BJ (cell line): ENCODE measurements at regions not wholly inside any gene's neighbourhood (a gene's known extent, or its start where the extent isn't known, plus 50 kb on each side); places are given as distances from the start of the nearest gene placed in this dataset.
"Not testable (repeated sequence)": the region's sequence is repeated elsewhere in the genome, so short reads cannot be mapped to it uniquely, and the experiment has no call there.

ENCODE experiments used
- CTCF ChIA-PET: fragments of 350-600 bp; formaldehyde crosslinking; extraction: SDS; loops from one replicate; lab custom pipeline; 2021; ENCODE audit warnings: antibody characterized with exemption, inconsistent platforms; lab: Yijun Ruan, JAX
- POLR2A ChIA-PET: fragments of 300-600 bp; sonication (Branson Sonifier 250); formaldehyde crosslinking; extraction: SDS; loops from one replicate; lab custom pipeline; 2021; ENCODE audit warnings: antibody characterized with exemption; lab: Charles Lee
- DNase-seq: peaks from one replicate; pipeline ENCODE4 v3.0.0-alpha.2; 2011; ENCODE audit warnings: low read depth
- H3K27me3 ChIP-seq: 2 replicates; pipeline ENCODE4 v1.6.0; 2011; ENCODE audit warnings: low read length; ENCODE audit not compliant: control insufficient read depth, insufficient read depth
- H3K36me3 ChIP-seq: 2 replicates; pipeline ENCODE4 v1.5.1; 2011; ENCODE audit warnings: low read length; ENCODE audit not compliant: control insufficient read depth, insufficient read depth
- H3K4me3 ChIP-seq: 2 replicates; pipeline ENCODE4 v1.5.1; 2011; ENCODE audit warnings: low read depth, mild to moderate bottlenecking, control low read depth, low read length
- CTCF ChIP-seq: IDR thresholded peaks from 2 replicates; pipeline ENCODE4 v1.5.1; 2011; ENCODE audit warnings: low read depth, mild to moderate bottlenecking, control low read depth, inconsistent platforms, low read length, moderate library complexity; ENCODE audit not compliant: insufficient read depth

- TF ChIP-seq CTCF = no peak
- H3K4me3 ChIP-seq = no peak overlapping the region
- no peak for DNase-seq
- POLR2A ChIA-PET = no interaction called here
- no peaks in the 10 kb centered on the region for H3K36me3 ChIP-seq
- peaks cover 1% of the 10 kb centered on the region; the same call in 1 of the 2 replicates for H3K27me3 ChIP-seq
- CTCF ChIA-PET = no interaction called here
These were observed 69.4 kb upstream of the SOX13 start for GRCh38 chr1:204003536-204003935.

GRCh38 chr1:204011426-204011825, 61.5 kb upstream of the SOX13 start:
- TF ChIP-seq CTCF = no peak
- CTCF ChIA-PET = no interaction called here
- Histone ChIP-seq H3K4me3 (no peak overlapping the region), H3K27me3 (peaks cover 7% of the 10 kb centered on the region; the same call in 1 of the 2 replicates), H3K36me3 (no peaks in the 10 kb centered on the region)
- no peak for DNase-seq
- POLR2A ChIA-PET = no interaction called here

- CTCF ChIA-PET = interaction anchor here (1.0 to 1.3 kb wide), 2 partner anchors 9 to 12 kb away, joined by 3 to 4 read pairs; no protein-coding TSS in a partner anchor
- no peak for TF ChIP-seq CTCF
- no peak for DNase-seq
- no peaks in the 10 kb centered on the region for H3K36me3 ChIP-seq
- H3K4me3 ChIP-seq = no peak overlapping the region
- H3K27me3 ChIP-seq = peaks cover 7% of the 10 kb centered on the region
- POLR2A ChIA-PET = no interaction called here
These were observed 59.9 kb upstream of the SOX13 start for GRCh38 chr1:204013052-204013451.

GRCh38 chr1:204014336-204014735, 58.6 kb upstream of the SOX13 start:
- TF ChIP-seq CTCF = no peak
- H3K36me3 ChIP-seq = no peaks in the 10 kb centered on the region
- peaks cover 7% of the 10 kb centered on the region for H3K27me3 ChIP-seq
- ChIA-PET POLR2A (no interaction called here), CTCF (interaction anchor here (0.9 kb wide), 1 partner anchor 33 kb away, joined by 3 read pairs; no protein-coding TSS in a partner anchor)
- H3K4me3 ChIP-seq = no peak overlapping the region
- DNase-seq = no peak

GRCh38 chr1:204014961-204015360, 58.0 kb upstream of the SOX13 start:
- H3K27me3 ChIP-seq, H3K4me3 ChIP-seq, CTCF ChIA-PET, DNase-seq, H3K36me3 ChIP-seq, POLR2A ChIA-PET: not testable (repeated sequence)

- peaks cover 3% of the 10 kb centered on the region for H3K27me3 ChIP-seq
- CTCF ChIA-PET = no interaction called here
- POLR2A ChIA-PET = no interaction called here
- no peak for TF ChIP-seq CTCF
- no peaks in the 10 kb centered on the region for H3K36me3 ChIP-seq
- DNase-seq = no peak
- no peak overlapping the region for H3K4me3 ChIP-seq
These were observed 55.9 kb upstream of the SOX13 start for GRCh38 chr1:204017032-204017431.
